Kidney epithelial cell (primary cell): ENCODE measurements at regions not wholly inside any gene's neighbourhood (a gene's known extent, or its start where the extent isn't known, plus 50 kb on each side); places are given as distances from the start of the nearest gene placed in this dataset.

Experiments used
- DNase-seq: peaks from one replicate; pipeline ENCODE4 v3.0.0-alpha.2; 2010; ENCODE audit warnings: low read depth
- H3K27me3 ChIP-seq: 2 replicates; pipeline ENCODE4 v1.6.0; 2011; ENCODE audit warnings: low read length; ENCODE audit not compliant: control insufficient read depth, insufficient read depth
- H3K36me3 ChIP-seq: 2 replicates; pipeline ENCODE4 v1.5.1; 2011; ENCODE audit warnings: low read length; ENCODE audit not compliant: control insufficient read depth, insufficient read depth
- H3K4me3 ChIP-seq: 2 replicates; pipeline ENCODE4 v1.5.1; 2011; ENCODE audit warnings: low read depth, mild to moderate bottlenecking, control low read depth, low read length
- CTCF ChIP-seq: IDR thresholded peaks from 2 replicates; pipeline ENCODE4 v1.5.1; 2011; ENCODE audit warnings: mild to moderate bottlenecking, moderate library complexity, low read length, control low read depth, inconsistent platforms; ENCODE audit not compliant: insufficient read depth, poor library complexity, severe bottlenecking

GRCh38 chr3:146739203-146739671 lies 134.1 kb upstream of the PLSCR5 start:
- no peak for DNase-seq
- H3K27me3 ChIP-seq, result no peaks in the 10 kb centered on the region
- H3K4me3 ChIP-seq, result no peak overlapping the region
- no peak for TF ChIP-seq CTCF
- H3K36me3 ChIP-seq, result no peaks in the 10 kb centered on the region

GRCh38 chr3:146732325-146732724 lies 127.2 kb upstream of the PLSCR5 start:
- Histone ChIP-seq H3K4me3 (no peak overlapping the region), H3K36me3 (no peaks in the 10 kb centered on the region), H3K27me3 (no peaks in the 10 kb centered on the region)
- TF ChIP-seq CTCF, result no peak
- DNase-seq, result no peak

GRCh38 chr3:146715170-146715569 lies 110.0 kb upstream of the PLSCR5 start:
- no peaks in the 10 kb centered on the region for H3K27me3 ChIP-seq
- no peak for DNase-seq
- no peaks in the 10 kb centered on the region for H3K36me3 ChIP-seq
- H3K4me3 ChIP-seq, result no peak overlapping the region
- no peak for TF ChIP-seq CTCF

GRCh38 chr3:146712806-146713205 lies 107.7 kb upstream of the PLSCR5 start:
- no peak for TF ChIP-seq CTCF
- Histone ChIP-seq H3K36me3 (no peaks in the 10 kb centered on the region), H3K27me3 (no peaks in the 10 kb centered on the region), H3K4me3 (no peak overlapping the region)
- DNase-seq, result no peak

GRCh38 chr3:146709969-146710368 lies 104.8 kb upstream of the PLSCR5 start:
- TF ChIP-seq CTCF, result no peak
- Histone ChIP-seq H3K36me3 (no peaks in the 10 kb centered on the region), H3K4me3 (no peak overlapping the region), H3K27me3 (no peaks in the 10 kb centered on the region)
- DNase-seq, result no peak

GRCh38 chr3:146705225-146705624 lies 100.1 kb upstream of the PLSCR5 start:
- no peaks in the 10 kb centered on the region for H3K27me3 ChIP-seq
- no peak overlapping the region for H3K4me3 ChIP-seq
- no peak for TF ChIP-seq CTCF
- no peaks in the 10 kb centered on the region for H3K36me3 ChIP-seq
- no peak for DNase-seq
